Mucosa of descending colon (tissue), 3 donors: ENCODE measurements at regions not wholly inside any gene's neighbourhood (a gene's known extent, or its start where the extent isn't known, plus 50 kb on each side); places are given as distances from the start of the nearest gene placed in this dataset.

ENCODE experiments used
- ATAC-seq: fragments of 200-7000 bp; cut with Tn5 transposase; one replicate; pipeline ENCODE4 v1.9.1; 2020; ENCODE audit warnings: mild to moderate bottlenecking, moderate library complexity
- DNase-seq, 3 donors: peaks; one replicate each; pipeline ENCODE4 v3.0.0-alpha.2; 2020
- H3K36me3 ChIP-seq: fragments of 200-600 bp; one replicate; pipeline ENCODE4 v1.8.0; 2021; ENCODE audit warnings: low read depth, mild to moderate bottlenecking
- H3K4me1 ChIP-seq: fragments of 200-600 bp; one replicate; pipeline ENCODE4 v1.8.0; 2021; ENCODE audit warnings: low read depth, mild to moderate bottlenecking
- H3K4me3 ChIP-seq: fragments of 200-600 bp; one replicate; pipeline ENCODE4 v1.8.0; 2021; ENCODE audit warnings: mild to moderate bottlenecking
- H3K9me3 ChIP-seq: fragments of 200-600 bp; one replicate; pipeline ENCODE4 v1.8.0; 2021; ENCODE audit warnings: mild to moderate bottlenecking
- CTCF ChIP-seq: fragments of 200-600 bp; IDR thresholded peaks from one replicate; pipeline ENCODE4 v1.8.0; 2022; ENCODE audit warnings: antibody characterized with exemption, mild to moderate bottlenecking
- intact Hi-C, 2 donors: fragments of 100-400 bp; cut with DNase I in 1 of 2; cut with micrococcal nuclease in 1 of 2; formaldehyde crosslinking; loops; one replicate each; pipeline versions ENCODE4 v1.11.0 to v1.11.1; 2022; cut with DNase I, micrococcal nuclease
- donor health status: DM: no; HTN: no; CAD: no; lungs with moderate emphysema.
- donor health status: DM: no; HTN: no; CAD: no.
- donor health status: DM: no; HTN: yes; CAD: no.

GRCh38 chr12:111196532-111196931 is 172.4 kb downstream of the PHETA1 start:
- H3K4me3 ChIP-seq: no peak overlapping the region
- DNase-seq: no peak
- intact Hi-C loops: no loop called here
- no peaks in the 10 kb centered on the region for H3K4me1 ChIP-seq
- no peaks in the 10 kb centered on the region for H3K9me3 ChIP-seq
- no peak for TF ChIP-seq CTCF
- H3K36me3 ChIP-seq: no peaks in the 10 kb centered on the region
- ATAC-seq: no peak

GRCh38 chr12:111195316-111195715 is 173.6 kb downstream of the PHETA1 start:
- Histone ChIP-seq H3K36me3 (no peaks in the 10 kb centered on the region), H3K4me1 (no peaks in the 10 kb centered on the region), H3K9me3 (no peaks in the 10 kb centered on the region), H3K4me3 (no peak overlapping the region)
- no peak for DNase-seq
- TF ChIP-seq CTCF: no peak
- intact Hi-C loops: no loop called here
- ATAC-seq: no peak

GRCh38 chr12:111194703-111195051 is 174.2 kb downstream of the PHETA1 start:
- H3K36me3 ChIP-seq: no peaks in the 10 kb centered on the region
- intact Hi-C loops: no loop called here
- no peak for TF ChIP-seq CTCF
- no peak overlapping the region for H3K4me3 ChIP-seq
- no peaks in the 10 kb centered on the region for H3K9me3 ChIP-seq
- DNase-seq: no peak
- no peak for ATAC-seq
- no peaks in the 10 kb centered on the region for H3K4me1 ChIP-seq

- intact Hi-C loops: no loop called here
- H3K9me3 ChIP-seq: no peaks in the 10 kb centered on the region
- no peaks in the 10 kb centered on the region for H3K4me1 ChIP-seq
- no peak for TF ChIP-seq CTCF
- ATAC-seq (no peak), DNase-seq (no peak)
- no peak overlapping the region for H3K4me3 ChIP-seq
- no peaks in the 10 kb centered on the region for H3K36me3 ChIP-seq
Observed at GRCh38 chr12:111193977-111194702, 174.8 kb downstream of the PHETA1 start.

GRCh38 chr12:111193496-111193895 is 175.4 kb downstream of the PHETA1 start:
- no peak for ATAC-seq

More at GRCh38 chr12:111193496-111193895, 175.4 kb downstream of the PHETA1 start:
- intact Hi-C loops: no loop called here
- no peak for TF ChIP-seq CTCF
- no peak for DNase-seq
- Histone ChIP-seq H3K36me3 (no peaks in the 10 kb centered on the region), H3K4me3 (no peak overlapping the region), H3K4me1 (no peaks in the 10 kb centered on the region), H3K9me3 (no peaks in the 10 kb centered on the region)
